GM12878 (cell line): ENCODE measurements at regions not wholly inside any gene's neighbourhood (a gene's known extent, or its start where the extent isn't known, plus 50 kb on each side); places are given as distances from the start of the nearest gene placed in this dataset.

Experiments
- ATAC-seq: fragments of 200-7000 bp; cut with Tn5 transposase; 3 replicates; pipeline ENCODE4 v1.9.1; 2020; ENCODE audit warnings: mild to moderate bottlenecking, moderate library complexity
- BruUV-seq: library from RNA; stranded (reverse); fragments of 400-500 nt; replicated peaks from 2 replicates; lab custom pipeline; 2021; lab: Mats Ljungman, UMichigan
- CTCF ChIA-PET: fragments of 300-600 bp; sonication (Branson Sonifier 250); formaldehyde crosslinking; extraction: SDS; loops from one replicate; lab custom pipeline; 2021; ENCODE audit warnings: inconsistent platforms; lab: Yijun Ruan, JAX
- POLR2A ChIA-PET: fragments of 350-600 bp; formaldehyde crosslinking; extraction: SDS; loops from one replicate; lab custom pipeline; 2021; ENCODE audit warnings: inconsistent platforms; lab: Charles Lee
- RAD21 ChIA-PET: fragments of 300-600 bp; sonication (Branson Sonifier 250); formaldehyde crosslinking; loops from one replicate; lab custom pipeline; 2023; ENCODE audit warnings: antibody characterized with exemption; ENCODE audit not compliant: unreplicated experiment; lab: Charles Lee
- SMC1A ChIA-PET: fragments of 300-600 bp; sonication (Branson Sonifier 250); formaldehyde crosslinking; loops from one replicate; lab custom pipeline; 2023; ENCODE audit not compliant: unreplicated experiment, uncharacterized antibody; lab: Charles Lee
- DNase-seq: peaks from one replicate; pipeline ENCODE4 v3.0.0-alpha.2; 2011; ENCODE audit warnings: low read depth, low spot score
- FAIRE-seq: peaks from 3 replicates; lab custom pipeline; 2011; peaks lifted over from hg19 to GRCh38; lab: Jason Lieb, UNC
- H2AFZ ChIP-seq: 2 replicates; pipeline ENCODE4 v1.6.0; 2011; ENCODE audit warnings: low read depth, low read length, control low read depth; ENCODE audit not compliant: control insufficient read depth
- H3K27ac ChIP-seq: 2 replicates; pipeline ENCODE4 v1.5.1; 2011; ENCODE audit warnings: control low read depth; ENCODE audit not compliant: control insufficient read depth, insufficient read depth
- H3K27me3 ChIP-seq, 2 experiments: replicated peaks in 1 of 2; 2 replicates each; pipeline versions ENCODE4 v1.6.0 to v1.6.1; 2011; ENCODE audit warnings: low read length in 1 of 2; ENCODE audit not compliant: control insufficient read depth in 2 of 2, insufficient read depth in 2 of 2
- H3K36me3 ChIP-seq, 2 experiments: 2 replicates each; pipeline ENCODE4 v1.5.1; 2011; ENCODE audit warnings: low read length in 1 of 2; ENCODE audit not compliant: control insufficient read depth in 2 of 2, insufficient read depth in 2 of 2
- H3K4me1 ChIP-seq: 2 replicates; pipeline ENCODE4 v1.6.1; 2011; ENCODE audit warnings: mild to moderate bottlenecking, low read length, moderate library complexity, mixed read lengths; ENCODE audit not compliant: control insufficient read depth, insufficient read depth
- H3K4me2 ChIP-seq: 2 replicates; pipeline ENCODE4 v1.6.0; 2011; ENCODE audit warnings: control low read depth; ENCODE audit not compliant: control insufficient read depth, insufficient read depth
- H3K4me3 ChIP-seq: fragments of 200-600 bp; sonication (generic); 2 replicates; pipeline ENCODE4 v1.5.1; 2016
- H3K79me2 ChIP-seq: 2 replicates; pipeline ENCODE4 v1.6.0; 2011; ENCODE audit warnings: low read length; ENCODE audit not compliant: control insufficient read depth, insufficient read depth
- H3K9ac ChIP-seq: 2 replicates; pipeline ENCODE4 v1.8.0; 2011; ENCODE audit warnings: low read length, control low read depth, mixed read lengths; ENCODE audit not compliant: control insufficient read depth, insufficient read depth
- H3K9me3 ChIP-seq: replicated peaks from 3 replicates; pipeline ENCODE4 v1.5.1; 2011; ENCODE audit warnings: mild to moderate bottlenecking, low read length; ENCODE audit not compliant: control insufficient read depth, insufficient read depth
- H4K20me1 ChIP-seq: 2 replicates; pipeline ENCODE4 v1.6.0; 2011; ENCODE audit not compliant: control insufficient read depth, insufficient read depth
- BCL3 ChIP-seq: IDR thresholded peaks from 2 replicates; pipeline ENCODE4 v1.6.1; 2011; ENCODE audit warnings: borderline replicate concordance, low read depth, mild to moderate bottlenecking, moderate library complexity, low read length; ENCODE audit not compliant: insufficient read depth, poor library complexity, severe bottlenecking
- CHD2 ChIP-seq: IDR thresholded peaks from 2 replicates; pipeline ENCODE4 v1.6.1; 2011; ENCODE audit warnings: low read depth, low read length, improper control_type of control experiment, borderline replicate concordance
- CTCF ChIP-seq, 3 experiments: IDR thresholded peaks in 2 of 3; conservative IDR thresholded peaks in 1 of 3; 2 replicates each; pipeline ENCODE4 v1.5.1; 2011; ENCODE audit warnings: low read depth in 3 of 3, low read length in 3 of 3, mild to moderate bottlenecking in 3 of 3, control low read depth in 2 of 3, moderate library complexity in 2 of 3, inconsistent platforms in 1 of 3, mixed read lengths in 1 of 3; ENCODE audit not compliant: control insufficient read depth in 2 of 3, insufficient read depth in 1 of 3; ENCODE audit errors: extremely low read depth in 1 of 3
- DPF2 ChIP-seq: fragments of 450-650 bp; IDR thresholded peaks from 2 replicates; pipeline ENCODE4 v1.6.1; 2017; ENCODE audit warnings: mild to moderate bottlenecking
- LARP7 ChIP-seq: fragments of 450-650 bp; IDR thresholded peaks from 2 replicates; pipeline ENCODE4 v1.6.1; 2017; ENCODE audit warnings: mild to moderate bottlenecking
- NFYB ChIP-seq: IDR thresholded peaks from 2 replicates; pipeline ENCODE4 v1.6.1; 2011; ENCODE audit warnings: low read depth, mild to moderate bottlenecking, low read length, improper control_type of control experiment, moderate library complexity; ENCODE audit not compliant: insufficient read depth
- NKRF ChIP-seq: fragments of 450-650 bp; conservative IDR thresholded peaks from 2 replicates; pipeline ENCODE4 v1.6.1; 2017; ENCODE audit warnings: mild to moderate bottlenecking, moderate library complexity
- NR2C1 ChIP-seq: fragments of 450-650 bp; IDR thresholded peaks from 2 replicates; pipeline ENCODE4 v1.6.1; 2017; ENCODE audit warnings: antibody characterized with exemption, mild to moderate bottlenecking, moderate library complexity
- NR2C2 ChIP-seq: IDR thresholded peaks from 2 replicates; pipeline ENCODE4 v1.6.1; 2011; ENCODE audit warnings: borderline replicate concordance, low read depth; ENCODE audit not compliant: control insufficient read depth, insufficient read length
- PBX3 ChIP-seq: IDR thresholded peaks from 2 replicates; pipeline ENCODE4 v1.6.1; 2011; ENCODE audit warnings: mild to moderate bottlenecking, low read depth, low read length, moderate library complexity; ENCODE audit not compliant: insufficient replicate concordance
- POLR2A ChIP-seq: IDR thresholded peaks from 2 replicates; pipeline ENCODE4 v1.6.1; 2011; ENCODE audit warnings: low read depth, mild to moderate bottlenecking, low read length
- POLR2AphosphoS2 ChIP-seq: IDR thresholded peaks from 2 replicates; pipeline ENCODE4 v1.6.1; 2011; ENCODE audit warnings: low read depth, mild to moderate bottlenecking, low read length, improper control_type of control experiment, moderate library complexity
- POU2F2 ChIP-seq: IDR thresholded peaks from 3 replicates; pipeline ENCODE4 v1.6.1; 2011; ENCODE audit warnings: low read depth, mild to moderate bottlenecking, low read length, borderline replicate concordance
- SMC3 ChIP-seq: IDR thresholded peaks from 2 replicates; pipeline ENCODE4 v1.6.1; 2011; ENCODE audit warnings: low read length, improper control_type of control experiment, borderline replicate concordance
- SUPT20H ChIP-seq: IDR thresholded peaks from 2 replicates; pipeline ENCODE4 v1.6.1; 2011; ENCODE audit warnings: low read depth, mild to moderate bottlenecking, low read length, moderate library complexity, borderline replicate concordance; ENCODE audit not compliant: control insufficient read depth
- USF2 ChIP-seq: IDR thresholded peaks from 2 replicates; pipeline ENCODE4 v1.6.1; 2011; ENCODE audit warnings: low read depth, low read length, improper control_type of control experiment, borderline replicate concordance
- WGBS: methylation state at CpG from one replicate; pipeline ENCODE4 v1.1.6; 2016; ENCODE audit warnings: low lambda C conversion rate; ENCODE audit not compliant: insufficient replicate concordance, insufficient coverage; ENCODE audit errors: missing lambda C conversion rate; 5-methylcytosine and 5-hydroxymethylcytosine counted together
- in situ Hi-C: fragments of 300-500 bp; cut with MboI; formaldehyde crosslinking; loops from 9 replicates; pipeline ENCODE4 v1.14.3; 2018; ENCODE audit warnings: mixed read lengths
- intact Hi-C: fragments of 100-400 bp; cut with micrococcal nuclease; formaldehyde crosslinking; loops from one replicate; pipeline ENCODE4 v1.14.2; 2022; ENCODE audit not compliant: unreplicated experiment

- no peak for TF ChIP-seq PBX3
Measured at GRCh38 chr3:187464682-187465081, 96.5 kb downstream of the RTP4 start (continued).

- Histone ChIP-seq H3K27ac (no peak overlapping the region), H3K9ac (no peak overlapping the region), H3K79me2 (no peaks in the 10 kb centered on the region), H3K27me3 (no peaks in the 10 kb centered on the region; a peak in 1 of 4 replicates), H2AFZ (no peak overlapping the region), H3K4me1 (no peaks in the 10 kb centered on the region), H3K4me2 (no peak overlapping the region), H3K36me3 (no peaks in the 10 kb centered on the region), H3K4me3 (no peak overlapping the region), H4K20me1 (no peaks in the 10 kb centered on the region), H3K9me3 (no peaks in the 10 kb centered on the region)
- FAIRE-seq (no peak), ATAC-seq (no peak), DNase-seq (no peak)
- ChIA-PET RAD21 (no interaction called here), SMC1A (no interaction called here), CTCF (interaction anchor here (0.7 kb wide), 1 partner anchor 221 kb away, joined by 4 read pairs; no protein-coding TSS in a partner anchor), POLR2A (no interaction called here)
- intact Hi-C loops (no loop called here), in situ Hi-C loops (no loop called here)
- 17% methylated on average over 2 of the region's 2 CpGs for WGBS
- no TSS peak for BruUV-seq
- TF ChIP-seq NFYB (no peak), SUPT20H (no peak), POU2F2 (no peak), CHD2 (no peak), POLR2AphosphoS2 (no peak), USF2 (no peak), BCL3 (no peak), POLR2A (no peak), NR2C1 (no peak), CTCF (IDR thresholded peaks at IDR 0.05 in 2 of 3, conservative IDR thresholded peaks at IDR 0.05 in 1 of 3; ENCODE audit: control insufficient read depth in 2 of 3, extremely low read depth in 1 of 3, insufficient read depth in 1 of 3, low read depth in 3 of 3, low read length in 3 of 3) (no peak), SMC3 (no peak), NKRF (no peak), DPF2 (no peak), LARP7 (no peak), NR2C2 (no peak)
Measured at GRCh38 chr3:187458921-187459320, 90.7 kb downstream of the RTP4 start.
